OCI-LY7 (cell line): ENCODE measurements at regions not wholly inside any gene's neighbourhood (a gene's known extent, or its start where the extent isn't known, plus 50 kb on each side); places are given as distances from the start of the nearest gene placed in this dataset.

Experiments
- BruUV-seq: library from RNA; stranded (reverse); fragments of 400-500 nt; replicated peaks from 2 replicates; lab custom pipeline; 2021; lab: Mats Ljungman, UMichigan
- CTCF ChIA-PET: fragments of 300-600 bp; sonication (Branson Sonifier 250); formaldehyde crosslinking; loops from one replicate; lab custom pipeline; 2022; ENCODE audit warnings: antibody characterized with exemption; ENCODE audit not compliant: unreplicated experiment; lab: Charles Lee
- POLR2A ChIA-PET: fragments of 300-600 bp; sonication (Branson Sonifier 250); formaldehyde crosslinking; loops from one replicate; lab custom pipeline; 2022; ENCODE audit warnings: antibody characterized with exemption; lab: Charles Lee
- DNase-seq: peaks from one replicate; pipeline ENCODE4 v3.0.0-alpha.2; 2015; ENCODE audit warnings: low spot score
- H2AFZ ChIP-seq: fragments of 200-600 bp; sonication (generic), shearing (Covaris generic); 2 replicates; pipeline ENCODE4 v1.6.1; 2014; ENCODE audit warnings: mild to moderate bottlenecking, antibody characterized with exemption, low read length, moderate library complexity
- H3K27ac ChIP-seq: fragments of 200-600 bp; sonication (generic); 2 replicates; pipeline ENCODE4 v1.5.1; 2014; ENCODE audit warnings: mixed run types, low read depth, mild to moderate bottlenecking, moderate library complexity, low read length, inconsistent platforms; ENCODE audit not compliant: poor library complexity, severe bottlenecking
- H3K36me3 ChIP-seq: fragments of 200-600 bp; sonication (generic); 2 replicates; pipeline ENCODE4 v1.6.1; 2014; ENCODE audit warnings: mild to moderate bottlenecking, antibody characterized with exemption, low read length, moderate library complexity, mixed read lengths; ENCODE audit not compliant: insufficient read depth
- H3K4me1 ChIP-seq: fragments of 200-600 bp; sonication (generic); 2 replicates; pipeline ENCODE4 v1.5.1; 2014; ENCODE audit warnings: mild to moderate bottlenecking, low read length; ENCODE audit not compliant: insufficient read depth, poor library complexity, severe bottlenecking
- H3K4me2 ChIP-seq: fragments of 200-600 bp; sonication (generic); 2 replicates; pipeline ENCODE4 v1.6.1; 2014; ENCODE audit warnings: mild to moderate bottlenecking, low read length
- H3K4me3 ChIP-seq: fragments of 200-600 bp; sonication (generic); 2 replicates; pipeline ENCODE4 v1.5.1; 2014; ENCODE audit warnings: mild to moderate bottlenecking, low read depth, low read length; ENCODE audit not compliant: poor library complexity, severe bottlenecking
- H3K79me2 ChIP-seq: fragments of 200-600 bp; sonication (generic); 2 replicates; pipeline ENCODE4 v1.6.1; 2016; ENCODE audit warnings: low read depth, mild to moderate bottlenecking, low read length, moderate library complexity, mixed read lengths; ENCODE audit not compliant: insufficient read depth
- H3K9me2 ChIP-seq: fragments of 200-600 bp; sonication (generic); 2 replicates; pipeline ENCODE4 v1.6.1; 2016; ENCODE audit warnings: mild to moderate bottlenecking, low read length, mixed read lengths; ENCODE audit not compliant: insufficient read depth
- H3K9me3 ChIP-seq: fragments of 200-600 bp; sonication (generic); 2 replicates; pipeline ENCODE4 v1.6.1; 2014; ENCODE audit warnings: mild to moderate bottlenecking, mixed run types, low read length, mixed read lengths
- H4K20me1 ChIP-seq: fragments of 200-600 bp; sonication (generic); 2 replicates; pipeline ENCODE4 v1.6.1; 2014; ENCODE audit warnings: mild to moderate bottlenecking, antibody characterized with exemption, low read length, moderate library complexity, mixed read lengths; ENCODE audit not compliant: insufficient read depth
- EZH2phosphoT487 ChIP-seq: fragments of 200-600 bp; sonication (generic); IDR thresholded peaks from 2 replicates; pipeline ENCODE4 v1.6.1; 2018; ENCODE audit warnings: low read depth, borderline replicate concordance, mild to moderate bottlenecking, mixed run types, antibody characterized with exemption, low read length, moderate library complexity, mixed read lengths
- intact Hi-C: fragments of 100-400 bp; cut with micrococcal nuclease; formaldehyde crosslinking; loops from one replicate; pipeline ENCODE4 v1.10.0; 2022; ENCODE audit not compliant: unreplicated experiment
- TF ChIP-seq, protein P1 (sequence below): fragments of 200-600 bp; sonication (generic); conservative IDR thresholded peaks from 2 replicates; pipeline ENCODE4 v1.5.1; 2014; ENCODE audit warnings: mild to moderate bottlenecking, antibody characterized with exemption, low read length, moderate library complexity, mixed read lengths

GRCh38 chr18:10044054-10044453 is 130.2 kb downstream of the VAPA start:
- Histone ChIP-seq H3K79me2 (no peaks in the 10 kb centered on the region), H3K4me3 (no peak overlapping the region), H2AFZ (no peak overlapping the region), H3K4me1 (no peaks in the 10 kb centered on the region), H4K20me1 (no peaks in the 10 kb centered on the region), H3K9me2 (no peaks in the 10 kb centered on the region), H3K9me3 (no peaks in the 10 kb centered on the region), H3K27ac (no peak overlapping the region), H3K4me2 (no peak overlapping the region), H3K36me3 (no peaks in the 10 kb centered on the region)
- no peak for DNase-seq
- ChIA-PET CTCF (no interaction called here), POLR2A (interaction anchor here (0.6 kb wide), 1 partner anchor 92 kb away, joined by 3 read pairs; no protein-coding TSS in a partner anchor)
- BruUV-seq = no TSS peak
- intact Hi-C loops = no loop called here
- TF ChIP-seq, protein P1, sequence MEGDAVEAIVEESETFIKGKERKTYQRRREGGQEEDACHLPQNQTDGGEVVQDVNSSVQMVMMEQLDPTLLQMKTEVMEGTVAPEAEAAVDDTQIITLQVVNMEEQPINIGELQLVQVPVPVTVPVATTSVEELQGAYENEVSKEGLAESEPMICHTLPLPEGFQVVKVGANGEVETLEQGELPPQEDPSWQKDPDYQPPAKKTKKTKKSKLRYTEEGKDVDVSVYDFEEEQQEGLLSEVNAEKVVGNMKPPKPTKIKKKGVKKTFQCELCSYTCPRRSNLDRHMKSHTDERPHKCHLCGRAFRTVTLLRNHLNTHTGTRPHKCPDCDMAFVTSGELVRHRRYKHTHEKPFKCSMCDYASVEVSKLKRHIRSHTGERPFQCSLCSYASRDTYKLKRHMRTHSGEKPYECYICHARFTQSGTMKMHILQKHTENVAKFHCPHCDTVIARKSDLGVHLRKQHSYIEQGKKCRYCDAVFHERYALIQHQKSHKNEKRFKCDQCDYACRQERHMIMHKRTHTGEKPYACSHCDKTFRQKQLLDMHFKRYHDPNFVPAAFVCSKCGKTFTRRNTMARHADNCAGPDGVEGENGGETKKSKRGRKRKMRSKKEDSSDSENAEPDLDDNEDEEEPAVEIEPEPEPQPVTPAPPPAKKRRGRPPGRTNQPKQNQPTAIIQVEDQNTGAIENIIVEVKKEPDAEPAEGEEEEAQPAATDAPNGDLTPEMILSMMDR = no peak
- TF ChIP-seq EZH2phosphoT487 = no peak

DNA sequence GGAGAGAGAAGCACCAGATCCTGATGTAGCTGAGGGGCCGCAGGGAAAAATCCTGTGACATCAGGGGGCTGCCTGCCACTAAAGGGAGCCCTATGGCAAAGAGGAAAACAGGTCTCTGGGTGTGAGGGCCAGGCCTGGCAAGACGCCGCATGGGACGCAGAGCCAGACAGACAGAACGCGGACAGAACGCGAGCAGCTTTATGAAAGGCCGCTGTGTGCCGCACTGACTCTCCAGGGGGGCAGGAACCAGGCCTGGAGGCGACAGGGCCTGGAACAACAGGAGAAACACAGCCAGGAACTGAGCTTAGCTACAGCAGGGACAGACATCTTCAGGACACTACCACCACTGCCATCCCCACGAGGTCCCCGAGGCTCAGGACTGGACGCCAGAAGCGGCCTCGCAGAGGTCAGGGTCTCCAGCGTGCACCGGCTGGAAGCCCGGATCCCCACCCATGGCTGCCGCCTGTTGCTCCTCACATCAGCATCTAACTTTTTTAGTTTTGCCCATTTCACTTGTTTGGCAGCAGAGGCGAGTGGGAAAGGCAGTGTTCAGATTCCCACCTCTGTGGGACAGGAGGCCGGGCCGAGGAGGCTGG is 131.6 kb downstream of the VAPA start:
- Histone ChIP-seq H3K4me3 (no peak overlapping the region), H3K4me2 (no peak overlapping the region), H3K9me3 (no peaks in the 10 kb centered on the region), H3K27ac (no peak overlapping the region), H2AFZ (no peak overlapping the region), H3K79me2 (no peaks in the 10 kb centered on the region), H4K20me1 (no peaks in the 10 kb centered on the region), H3K36me3 (no peaks in the 10 kb centered on the region), H3K4me1 (no peaks in the 10 kb centered on the region), H3K9me2 (no peaks in the 10 kb centered on the region)
- POLR2A ChIA-PET = interaction anchor here (0.7 kb wide), 1 partner anchor 25 kb away, joined by 3 read pairs; no protein-coding TSS in a partner anchor
- TF ChIP-seq, protein P1 = no peak
- TF ChIP-seq EZH2phosphoT487 = no peak
- no peak for DNase-seq
- intact Hi-C loops = no loop called here
- BruUV-seq = no TSS peak
- CTCF ChIA-PET = no interaction called here

DNA sequence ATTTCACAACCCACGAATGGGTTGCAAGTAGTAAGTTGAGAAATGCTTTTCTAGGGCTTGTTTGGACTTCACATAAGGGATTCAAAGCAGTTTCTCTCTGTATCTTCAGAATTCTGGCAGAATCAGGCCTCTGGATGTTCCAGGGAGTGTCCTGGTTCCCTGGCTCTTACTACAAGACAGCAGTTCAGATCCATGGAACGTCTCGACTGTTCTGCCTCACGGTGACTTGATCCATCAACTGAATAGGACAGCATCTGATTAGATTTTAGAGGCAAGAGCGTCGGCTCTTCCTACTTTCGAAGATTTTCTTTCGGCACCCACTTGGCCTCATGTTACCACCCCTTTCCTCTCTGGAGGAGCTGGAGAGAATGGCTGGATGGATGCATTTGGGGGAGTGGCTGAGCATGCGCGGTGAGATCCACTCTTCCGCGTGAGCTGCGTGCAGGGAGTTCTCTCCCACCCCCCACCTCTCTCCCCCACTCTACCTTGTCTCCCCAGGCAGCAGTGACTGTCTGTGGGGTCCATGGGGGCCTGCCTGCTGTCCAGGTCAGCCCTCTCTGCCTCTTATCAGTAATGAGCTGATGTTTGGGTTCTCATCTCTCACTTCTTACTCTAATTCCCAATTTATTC is 132.5 kb downstream of the VAPA start:
- Histone ChIP-seq H3K4me3 (no peak overlapping the region), H3K9me2 (no peaks in the 10 kb centered on the region), H3K27ac (no peak overlapping the region), H3K4me1 (no peaks in the 10 kb centered on the region), H3K36me3 (no peaks in the 10 kb centered on the region), H4K20me1 (no peaks in the 10 kb centered on the region), H3K4me2 (no peak overlapping the region), H2AFZ (no peak overlapping the region), H3K79me2 (no peaks in the 10 kb centered on the region), H3K9me3 (no peaks in the 10 kb centered on the region)
- intact Hi-C loops = no loop called here
- DNase-seq = no peak
- TF ChIP-seq, protein P1 = no peak
- TF ChIP-seq EZH2phosphoT487 = no peak
- no TSS peak for BruUV-seq
- CTCF ChIA-PET = no interaction called here
- POLR2A ChIA-PET = no interaction called here
